VCaP (cell line): ENCODE measurements at regions not wholly inside any gene's neighbourhood (a gene's known extent, or its start where the extent isn't known, plus 50 kb on each side); places are given as distances from the start of the nearest gene placed in this dataset.

Experiments used
- H3K27ac ChIP-seq: fragments of 450-650 bp; 2 replicates; pipeline ENCODE4 v1.5.1; 2017
- CTCF ChIP-seq: fragments of 450-650 bp; conservative IDR thresholded peaks from 2 replicates; pipeline ENCODE4 v1.5.1; 2017; ENCODE audit warnings: mild to moderate bottlenecking, moderate library complexity

GRCh38 chr2:8511868-8512612, 169.8 kb upstream of the ID2 start:
- no peak for TF ChIP-seq CTCF
- H3K27ac ChIP-seq: no peak overlapping the region

- TF ChIP-seq CTCF: no peak
- H3K27ac ChIP-seq: no peak overlapping the region
Observed at GRCh38 chr2:8513601-8514273, 168.1 kb upstream of the ID2 start.

GRCh38 chr2:8514274-8514662, 167.6 kb upstream of the ID2 start:
- TF ChIP-seq CTCF: no peak
- H3K27ac ChIP-seq: no peak overlapping the region

- no peak for TF ChIP-seq CTCF
- no peak overlapping the region for H3K27ac ChIP-seq
Observed at GRCh38 chr2:8514796-8515758, 166.8 kb upstream of the ID2 start.

GRCh38 chr2:8515864-8516533, 165.9 kb upstream of the ID2 start:
- no peak overlapping the region for H3K27ac ChIP-seq
- TF ChIP-seq CTCF: no peak

GRCh38 chr2:8517850-8518498, 163.9 kb upstream of the ID2 start:
- no peak for TF ChIP-seq CTCF
- no peak overlapping the region for H3K27ac ChIP-seq
